ENCODE measurements at regions not wholly inside any gene's neighbourhood (a gene's known extent, or its start where the extent isn't known, plus 50 kb on each side); places are given as distances from the start of the nearest gene placed in this dataset.

DNA sequence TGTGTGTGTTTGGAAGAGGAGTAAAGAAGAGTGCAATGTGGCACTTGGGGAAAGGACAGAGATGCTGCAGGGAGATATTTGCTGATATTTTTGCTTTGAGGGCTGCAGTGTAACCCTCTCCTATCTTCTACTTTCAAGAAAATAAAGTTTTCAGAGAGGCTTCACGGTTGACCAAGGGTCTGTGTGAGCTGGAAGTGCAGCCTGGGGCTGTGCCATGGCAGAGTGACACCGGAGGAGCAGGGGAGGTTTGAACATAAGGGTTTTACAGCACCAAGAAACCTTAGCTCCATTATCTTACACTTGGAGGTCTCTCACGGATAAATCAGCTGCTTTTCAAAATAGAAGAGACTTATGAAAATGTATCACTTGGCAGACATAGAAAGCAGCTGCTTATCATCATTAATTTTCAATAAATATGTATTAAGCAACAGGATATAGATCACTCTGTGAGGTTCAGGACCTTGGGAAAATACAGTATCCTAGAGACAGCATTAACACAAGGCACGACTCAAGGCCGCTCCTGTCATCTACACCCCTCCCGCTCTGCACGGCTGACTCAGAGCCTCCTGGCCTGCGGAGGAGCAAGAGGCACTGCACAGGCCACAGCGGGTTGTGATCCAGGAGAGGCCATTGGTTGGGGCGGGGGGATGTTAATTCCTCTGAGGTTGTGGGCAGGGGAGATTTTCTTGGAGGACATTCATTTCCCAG is 127.8 kb downstream of the COPS8 start:
- H3K27ac Mint-ChIP-seq: no peak overlapping the region
- no peak for DNase-seq (ENCODE audit: extremely low spot score, unreplicated experiment)

DNA sequence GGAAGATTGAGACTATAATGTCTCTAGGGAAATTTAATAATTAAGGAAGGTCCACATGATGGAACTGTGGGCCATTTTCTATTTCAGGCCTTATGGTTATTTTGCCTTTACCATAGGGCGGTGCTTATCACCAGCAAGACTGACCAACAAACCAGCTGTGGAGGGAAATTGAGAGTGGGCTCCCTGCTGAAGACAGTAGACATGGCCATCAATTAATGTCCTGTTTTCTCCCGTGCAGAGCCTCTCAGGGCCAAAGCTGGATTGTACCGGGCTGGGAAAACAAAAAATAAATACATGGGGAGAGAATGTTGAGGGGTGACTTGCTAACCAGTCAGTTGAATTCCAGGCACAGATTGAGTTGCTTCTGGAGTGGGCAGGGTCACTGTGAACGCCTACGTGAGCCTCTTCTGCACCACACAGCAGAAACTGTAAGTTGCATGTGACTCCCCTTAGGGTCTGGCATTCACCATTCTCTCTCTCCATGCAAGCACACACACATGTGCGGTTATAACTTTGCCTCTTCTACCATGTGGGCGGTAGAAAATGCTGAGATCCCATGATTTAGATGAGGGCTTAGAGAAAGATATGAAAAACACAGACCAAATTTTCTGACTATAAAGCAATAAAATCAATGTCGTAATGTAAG is 128.5 kb downstream of the COPS8 start:
- H3K27ac Mint-ChIP-seq: no peak overlapping the region
- H3K36me3 Mint-ChIP-seq: no peaks in the 10 kb centered on the region
- TF ChIP-seq, protein P1, sequence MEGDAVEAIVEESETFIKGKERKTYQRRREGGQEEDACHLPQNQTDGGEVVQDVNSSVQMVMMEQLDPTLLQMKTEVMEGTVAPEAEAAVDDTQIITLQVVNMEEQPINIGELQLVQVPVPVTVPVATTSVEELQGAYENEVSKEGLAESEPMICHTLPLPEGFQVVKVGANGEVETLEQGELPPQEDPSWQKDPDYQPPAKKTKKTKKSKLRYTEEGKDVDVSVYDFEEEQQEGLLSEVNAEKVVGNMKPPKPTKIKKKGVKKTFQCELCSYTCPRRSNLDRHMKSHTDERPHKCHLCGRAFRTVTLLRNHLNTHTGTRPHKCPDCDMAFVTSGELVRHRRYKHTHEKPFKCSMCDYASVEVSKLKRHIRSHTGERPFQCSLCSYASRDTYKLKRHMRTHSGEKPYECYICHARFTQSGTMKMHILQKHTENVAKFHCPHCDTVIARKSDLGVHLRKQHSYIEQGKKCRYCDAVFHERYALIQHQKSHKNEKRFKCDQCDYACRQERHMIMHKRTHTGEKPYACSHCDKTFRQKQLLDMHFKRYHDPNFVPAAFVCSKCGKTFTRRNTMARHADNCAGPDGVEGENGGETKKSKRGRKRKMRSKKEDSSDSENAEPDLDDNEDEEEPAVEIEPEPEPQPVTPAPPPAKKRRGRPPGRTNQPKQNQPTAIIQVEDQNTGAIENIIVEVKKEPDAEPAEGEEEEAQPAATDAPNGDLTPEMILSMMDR (conservative IDR thresholded peaks at IDR 0.05): no peak
- H3K9me3 Mint-ChIP-seq: no peaks in the 10 kb centered on the region
- no peak overlapping the region for H3K4me3 Mint-ChIP-seq
- peaks cover 3% of the 10 kb centered on the region for H3K27me3 Mint-ChIP-seq
- peaks cover 14% of the 10 kb centered on the region for H3K4me1 Mint-ChIP-seq (ENCODE audit: unreplicated experiment)
- no peak for DNase-seq (ENCODE audit: extremely low spot score, unreplicated experiment)

More for the DNA sequence above, 127.8 kb downstream of the COPS8 start:
- Mint-ChIP-seq H3K4me3 (no peak overlapping the region), H3K36me3 (no peaks in the 10 kb centered on the region), H3K4me1 (ENCODE audit: unreplicated experiment) (peaks cover 14% of the 10 kb centered on the region), H3K9me3 (no peaks in the 10 kb centered on the region), H3K27me3 (peaks cover 3% of the 10 kb centered on the region)
- TF ChIP-seq, protein P1 (conservative IDR thresholded peaks at IDR 0.05): no peak

DNA sequence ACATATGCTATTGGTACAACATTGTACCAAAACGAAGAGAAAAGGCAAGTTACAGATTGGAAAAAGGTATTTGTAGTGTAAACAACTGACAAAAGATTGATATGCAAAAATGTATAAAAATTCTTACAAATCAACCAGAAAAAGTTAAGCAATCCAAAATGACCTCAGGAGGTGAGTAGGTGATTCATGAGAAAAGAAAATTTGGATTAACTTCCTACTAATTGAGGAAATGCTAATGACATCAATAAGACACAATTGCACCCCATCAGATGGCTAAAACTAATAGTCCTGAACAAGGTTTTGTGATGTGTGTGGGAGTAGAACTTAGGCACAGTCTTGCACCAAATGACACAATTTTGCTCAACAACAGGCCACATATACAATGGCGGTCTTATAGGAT is 129.3 kb downstream of the COPS8 start:
- no peak for DNase-seq (ENCODE audit: extremely low spot score, unreplicated experiment)
- Mint-ChIP-seq H3K9me3 (no peaks in the 10 kb centered on the region), H3K4me1 (ENCODE audit: unreplicated experiment) (peaks cover 16% of the 10 kb centered on the region), H3K36me3 (no peaks in the 10 kb centered on the region), H3K27me3 (peaks cover under 1% of the 10 kb centered on the region), H3K27ac (no peak overlapping the region), H3K4me3 (no peak overlapping the region)
- TF ChIP-seq, protein P1 (conservative IDR thresholded peaks at IDR 0.05): no peak

GRCh38 chr2:237217995-237218616 is 132.4 kb downstream of the COPS8 start:
- Mint-ChIP-seq H3K27ac (peak overlapping the region; percentile 13), H3K36me3 (no peaks in the 10 kb centered on the region), H3K9me3 (no peaks in the 10 kb centered on the region), H3K27me3 (no peaks in the 10 kb centered on the region), H3K4me1 (ENCODE audit: unreplicated experiment) (peaks cover 17% of the 10 kb centered on the region), H3K4me3 (no peak overlapping the region)
- no peak for DNase-seq (ENCODE audit: extremely low spot score, unreplicated experiment)
- TF ChIP-seq, protein P1 (conservative IDR thresholded peaks at IDR 0.05): no peak

DNA sequence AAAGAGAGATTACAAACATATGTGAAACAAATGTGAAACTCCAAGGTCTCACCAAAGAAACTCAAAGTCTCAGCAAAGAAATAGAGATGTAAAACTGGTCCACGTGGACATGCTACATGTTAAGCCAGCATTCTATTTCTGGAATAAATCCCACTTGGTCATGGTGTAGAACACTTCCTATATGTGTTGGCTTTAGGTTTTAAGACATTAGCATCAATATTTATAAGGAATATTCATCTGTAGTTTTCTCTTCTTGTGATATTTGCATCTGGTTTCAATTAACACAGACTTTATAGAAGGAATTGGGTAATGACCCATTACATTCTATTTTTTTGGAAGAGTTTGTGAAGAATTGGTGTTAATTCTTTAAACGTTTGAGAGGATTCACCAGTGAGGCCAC is 133.1 kb downstream of the COPS8 start:
- TF ChIP-seq, protein P1 (conservative IDR thresholded peaks at IDR 0.05): no peak
- H3K27ac Mint-ChIP-seq: peak overlapping the region; percentile 13
- no peak for DNase-seq (ENCODE audit: extremely low spot score, unreplicated experiment)

More for the DNA sequence above, 133.1 kb downstream of the COPS8 start:
- Mint-ChIP-seq H3K4me1 (ENCODE audit: unreplicated experiment) (peaks cover 18% of the 10 kb centered on the region), H3K27me3 (no peaks in the 10 kb centered on the region), H3K4me3 (no peak overlapping the region), H3K36me3 (no peaks in the 10 kb centered on the region), H3K9me3 (no peaks in the 10 kb centered on the region)
